ENCODE measurements at regions not wholly inside any gene's neighbourhood (a gene's known extent, or its start where the extent isn't known, plus 50 kb on each side); places are given as distances from the start of the nearest gene placed in this dataset.
"Not testable (repeated sequence)": the region's sequence is repeated elsewhere in the genome, so short reads cannot be mapped to it uniquely, and the experiment has no call there.

- H2AFZ ChIP-seq (ENCODE audit: low read depth, low read length); H3K9ac ChIP-seq (ENCODE audit: insufficient read depth in 1 of 2, low read depth in 2 of 2, low read length in 2 of 2); H3K27ac ChIP-seq (ENCODE audit: extremely low read depth, low read depth, low read length); H3K4me1 ChIP-seq (replicated peaks in 1 of 2; ENCODE audit: control insufficient read depth in 2 of 2, insufficient read depth in 2 of 2, low read length in 2 of 2); ATAC-seq; H3K9me1 ChIP-seq (ENCODE audit: control insufficient read depth, insufficient read depth, low read length); H3K4me3 ChIP-seq; POLR2A ChIA-PET; H3K36me3 ChIP-seq (ENCODE audit: control insufficient read depth, insufficient read depth, low read length); BruUV-seq (replicated peaks); H3K9me3 ChIP-seq (replicated peaks; ENCODE audit: control insufficient read depth, insufficient read depth, low read depth, low read length); H3K27me3 ChIP-seq (ENCODE audit: control insufficient read depth in 2 of 2, insufficient read depth in 2 of 2, low read length in 2 of 2); FAIRE-seq; H3K79me2 ChIP-seq (ENCODE audit: control insufficient read depth, insufficient read depth, low read length); intact Hi-C loops (cut with micrococcal nuclease); CTCF ChIA-PET (ENCODE audit: low intra/inter-chr PET ratio); DNase-seq (ENCODE audit: extremely low read depth in 1 of 4, low spot score in 3 of 4); H4K20me1 ChIP-seq (replicated peaks; ENCODE audit: control insufficient read depth, insufficient read depth, low read length); H3K4me2 ChIP-seq (ENCODE audit: insufficient read depth, low read length); in situ Hi-C loops (cut with MboI): not testable (repeated sequence)
- 0% methylated on average over 1 of the region's 1 CpG for WGBS (ENCODE audit: insufficient coverage, low coverage, missing lambda C conversion rate)
- peak; percentile 54 for TF ChIP-seq ZNF146 (CRISPR knock-in tag; IDR thresholded peaks at IDR 0.05; ENCODE audit: unreplicated experiment)
Measured at GRCh38 chr12:46988122-46988521, 91.3 kb upstream of the PCED1B start.

- no peaks in the 10 kb centered on the region for H3K79me2 ChIP-seq (ENCODE audit: control insufficient read depth, insufficient read depth, low read length)
- no peak overlapping the region for H3K9ac ChIP-seq (ENCODE audit: insufficient read depth in 1 of 2, low read depth in 2 of 2, low read length in 2 of 2)
- no TSS peak for BruUV-seq (replicated peaks)
- no peaks in the 10 kb centered on the region for H4K20me1 ChIP-seq (replicated peaks; ENCODE audit: control insufficient read depth, insufficient read depth, low read length)
- no peak overlapping the region for H2AFZ ChIP-seq (ENCODE audit: low read depth, low read length)
- CTCF ChIA-PET (ENCODE audit: low intra/inter-chr PET ratio): no interaction called here
- H3K9me1 ChIP-seq (ENCODE audit: control insufficient read depth, insufficient read depth, low read length): no peaks in the 10 kb centered on the region
- no peaks in the 10 kb centered on the region; a peak in 1 of 5 replicates for H3K27me3 ChIP-seq (ENCODE audit: control insufficient read depth in 2 of 2, insufficient read depth in 2 of 2, low read length in 2 of 2)
- in situ Hi-C loops (cut with MboI): no loop called here
- DNase-seq (ENCODE audit: extremely low read depth in 1 of 4, low spot score in 3 of 4) (no peak), FAIRE-seq (no peak), ATAC-seq (no peak)
- POLR2A ChIA-PET: interaction anchor here (1.0 kb wide), 1 partner anchor 9 kb away, joined by 3 read pairs; no protein-coding TSS in a partner anchor
- H3K4me2 ChIP-seq (ENCODE audit: insufficient read depth, low read length): no peak overlapping the region
- H3K4me3 ChIP-seq: no peak overlapping the region
- WGBS (ENCODE audit: insufficient coverage, low coverage, missing lambda C conversion rate): 0% methylated on average over 1 of the region's 1 CpG
- H3K9me3 ChIP-seq (replicated peaks; ENCODE audit: control insufficient read depth, insufficient read depth, low read depth, low read length): no peaks in the 10 kb centered on the region
- no peak overlapping the region for H3K27ac ChIP-seq (ENCODE audit: extremely low read depth, low read depth, low read length)
- H3K4me1 ChIP-seq (replicated peaks in 1 of 2; ENCODE audit: control insufficient read depth in 2 of 2, insufficient read depth in 2 of 2, low read length in 2 of 2): no peaks in the 10 kb centered on the region; a peak in 1 of 5 replicates
- H3K36me3 ChIP-seq (ENCODE audit: control insufficient read depth, insufficient read depth, low read length): no peaks in the 10 kb centered on the region
- intact Hi-C loops (cut with micrococcal nuclease): no loop called here
- TF ChIP-seq SAP30 (IDR thresholded peaks at IDR 0.05; ENCODE audit: borderline replicate concordance, insufficient read depth, low read depth, low read length, poor library complexity, severe bottlenecking): no peak
- no peak for TF ChIP-seq CCNT2 (IDR thresholded peaks at IDR 0.05; ENCODE audit: borderline replicate concordance, extremely low read depth, insufficient read length, low read depth, low read length)
- no peak for TF ChIP-seq POLR3G (IDR thresholded peaks at IDR 0.05; ENCODE audit: extremely low read depth, insufficient read length, insufficient replicate concordance)
- no peak for TF ChIP-seq DEAF1 (CRISPR knock-in tag; IDR thresholded peaks at IDR 0.05)
- TF ChIP-seq GABPA (tag; conservative IDR thresholded peaks at IDR 0.05; ENCODE audit: low read depth): no peak
- no peak for TF ChIP-seq HNRNPH1 (optimal IDR thresholded peaks at IDR 0.05; ENCODE audit: low read depth, low read length)
- no peak for TF ChIP-seq TCF15 (CRISPR knock-in tag; IDR thresholded peaks at IDR 0.05)
- no peak for TF ChIP-seq MAZ (CRISPR knock-in tag; conservative IDR thresholded peaks at IDR 0.05 in 1 of 2, IDR thresholded peaks at IDR 0.05 in 1 of 2)
- no peak for TF ChIP-seq BCL6 (CRISPR knock-in tag; IDR thresholded peaks at IDR 0.05)
- TF ChIP-seq CBX5 (IDR thresholded peaks at IDR 0.05; ENCODE audit: borderline replicate concordance, low read depth): no peak
- no peak for TF ChIP-seq CBFB (CRISPR knock-in tag; IDR thresholded peaks at IDR 0.05)
- no peak for TF ChIP-seq HDAC3 (IDR thresholded peaks at IDR 0.05; ENCODE audit: borderline replicate concordance, partially characterized antibody)
Measured at GRCh38 chr12:46990211-46990610, 89.2 kb upstream of the PCED1B start.

Measured in K562 (cell line).